SK-N-MC (cell line): ENCODE measurements at regions not wholly inside any gene's neighbourhood (a gene's known extent, or its start where the extent isn't known, plus 50 kb on each side); places are given as distances from the start of the nearest gene placed in this dataset.
"Not testable (repeated sequence)": the region's sequence is repeated elsewhere in the genome, so short reads cannot be mapped to it uniquely, and the experiment has no call there.

ENCODE experiments used
- DNase-seq: peaks from one replicate; pipeline ENCODE4 v3.0.0-alpha.2; 2011; ENCODE audit warnings: low read depth, low spot score
- H3K27ac ChIP-seq: fragments of 200-600 bp; sonication (generic); 2 replicates; pipeline ENCODE4 v1.5.1; 2016; ENCODE audit warnings: mixed run types
- H3K36me3 ChIP-seq: fragments of 200-600 bp; sonication (generic); 2 replicates; pipeline ENCODE4 v1.6.1; 2017; ENCODE audit warnings: antibody characterized with exemption, low read length, mixed read lengths; ENCODE audit not compliant: insufficient read depth
- H3K4me3 ChIP-seq: fragments of 200-600 bp; sonication (generic); 2 replicates; pipeline ENCODE4 v1.5.1; 2016
- H3K9ac ChIP-seq: fragments of 200-600 bp; sonication (generic); 2 replicates; pipeline ENCODE4 v1.8.0; 2017; ENCODE audit warnings: mixed run types, mixed read lengths; ENCODE audit not compliant: insufficient read length
- H3K9me3 ChIP-seq: fragments of 200-600 bp; sonication (generic); 2 replicates; pipeline ENCODE4 v1.6.1; 2017; ENCODE audit warnings: low read depth, mild to moderate bottlenecking, antibody characterized with exemption, low read length, moderate library complexity, mixed read lengths
- EZH2 ChIP-seq: fragments of 200-600 bp; sonication (generic); IDR thresholded peaks from one replicate; pipeline ENCODE4 v1.6.1; 2017; ENCODE audit warnings: antibody characterized with exemption
- FOXP2 ChIP-seq: optimal IDR thresholded peaks from 2 replicates; pipeline ENCODE3; 2011; ENCODE audit warnings: mild to moderate bottlenecking, moderate library complexity; ENCODE audit not compliant: insufficient read depth; ENCODE audit errors: extremely low read length, control extremely low read depth
- POLR2AphosphoS5 ChIP-seq: IDR thresholded peaks from 2 replicates; pipeline ENCODE4 v1.6.1; 2012; ENCODE audit warnings: mild to moderate bottlenecking, low read depth, low read length, borderline replicate concordance

GRCh38 chr11:92061456-92062062, 163.1 kb upstream of the FAT3 start:
- Histone ChIP-seq H3K36me3 (no peaks in the 10 kb centered on the region), H3K9ac (no peak overlapping the region), H3K9me3 (no peaks in the 10 kb centered on the region), H3K4me3 (no peak overlapping the region), H3K27ac (no peak overlapping the region)
- no peak for DNase-seq
- no peak for TF ChIP-seq POLR2AphosphoS5
- TF ChIP-seq EZH2: no peak
- TF ChIP-seq FOXP2: no peak

DNA sequence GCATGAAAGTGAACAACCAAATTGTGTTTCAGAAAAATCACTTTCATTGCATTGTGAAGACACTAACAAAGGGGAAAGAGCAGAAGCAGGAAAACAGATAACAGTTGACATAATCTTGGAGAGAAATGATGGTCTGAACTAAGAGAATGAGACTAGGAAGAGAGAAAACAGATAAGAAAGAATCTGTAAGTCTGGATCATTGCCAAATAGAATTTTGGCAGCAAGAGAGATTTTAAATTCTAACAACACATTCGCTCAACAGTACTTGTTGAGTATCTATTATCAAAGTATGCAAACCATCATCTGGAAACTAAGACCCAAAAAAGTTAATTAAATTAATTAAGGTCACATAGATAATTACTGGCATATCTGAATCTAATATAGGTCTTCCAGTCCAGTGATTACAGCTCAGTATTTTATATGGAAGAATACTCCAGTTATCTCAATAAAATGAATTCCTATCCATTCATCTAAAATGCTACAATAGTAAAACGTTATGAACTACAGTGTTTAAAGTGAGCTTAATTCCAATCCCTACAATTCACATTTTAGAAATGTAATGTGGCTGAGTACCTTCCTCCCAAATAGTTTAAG, 166.7 kb upstream of the FAT3 start:
- TF ChIP-seq EZH2: no peak
- TF ChIP-seq POLR2AphosphoS5: no peak
- no peak for TF ChIP-seq FOXP2
- Histone ChIP-seq H3K4me3 (no peak overlapping the region), H3K9me3 (no peaks in the 10 kb centered on the region), H3K36me3 (no peaks in the 10 kb centered on the region), H3K9ac (no peak overlapping the region), H3K27ac (no peak overlapping the region)
- DNase-seq: no peak

- no peaks in the 10 kb centered on the region for H3K9me3 ChIP-seq
- no peak overlapping the region for H3K9ac ChIP-seq
- H3K4me3 ChIP-seq: no peak overlapping the region
- no peak overlapping the region for H3K27ac ChIP-seq
- H3K36me3 ChIP-seq: no peaks in the 10 kb centered on the region
- TF ChIP-seq EZH2 (no peak), FOXP2 (no peak), POLR2AphosphoS5 (no peak)
- no peak for DNase-seq
Observed at GRCh38 chr11:92053216-92053615, 171.4 kb upstream of the FAT3 start.

GRCh38 chr11:92050305-92050704, 174.3 kb upstream of the FAT3 start:
- Histone ChIP-seq H3K36me3 (no peaks in the 10 kb centered on the region), H3K4me3 (no peak overlapping the region), H3K9ac (no peak overlapping the region), H3K9me3 (no peaks in the 10 kb centered on the region), H3K27ac (no peak overlapping the region)
- DNase-seq: no peak
- TF ChIP-seq POLR2AphosphoS5 (no peak), FOXP2 (no peak), EZH2 (no peak)

DNA sequence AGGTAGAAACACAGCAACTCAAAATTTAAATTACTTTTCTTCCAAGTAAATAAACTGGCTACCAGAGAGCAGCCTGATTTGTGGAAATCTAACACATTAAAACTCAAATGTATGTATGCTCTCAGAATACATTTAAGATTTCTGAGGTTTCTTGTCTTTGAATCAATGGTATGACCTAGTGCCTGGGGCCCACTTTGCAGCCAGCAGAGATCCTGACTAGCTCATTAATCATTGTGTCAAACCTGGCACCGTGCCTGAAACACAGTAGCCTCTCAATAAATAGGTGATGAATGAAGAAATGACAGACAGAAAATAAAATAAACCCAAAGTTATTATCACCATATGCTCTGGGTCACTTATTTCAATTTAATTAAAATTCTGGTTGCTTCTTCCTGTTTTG, 176.2 kb upstream of the FAT3 start:
- no peak; the same call in 1 of the 2 replicates for TF ChIP-seq POLR2AphosphoS5
- Histone ChIP-seq H3K27ac (no peak overlapping the region), H3K9me3 (no peaks in the 10 kb centered on the region), H3K4me3 (no peak overlapping the region), H3K9ac (no peak overlapping the region), H3K36me3 (no peaks in the 10 kb centered on the region)
- DNase-seq: peak; percentile 34

DNA sequence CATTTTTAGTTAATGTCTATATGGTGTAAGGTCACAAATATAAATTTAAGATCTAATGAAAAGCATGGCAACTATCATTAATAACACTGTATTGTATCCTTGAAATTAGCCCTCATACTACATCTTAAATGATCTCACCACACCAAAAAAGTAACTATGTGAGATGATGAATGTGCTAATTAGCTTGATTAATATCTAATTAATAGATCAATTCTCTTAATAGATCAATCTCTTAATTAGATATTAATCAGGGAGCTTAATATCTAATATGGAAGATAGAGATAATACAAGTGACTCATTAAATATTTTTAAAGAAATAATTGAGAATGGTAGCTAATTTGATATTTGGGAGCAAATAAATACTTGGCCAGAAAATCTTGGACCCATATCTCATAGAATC, 178.5 kb upstream of the FAT3 start:
- Histone ChIP-seq H3K36me3 (no peaks in the 10 kb centered on the region), H3K4me3 (no peak overlapping the region), H3K27ac (no peak overlapping the region), H3K9me3 (no peaks in the 10 kb centered on the region), H3K9ac (no peak overlapping the region)
- TF ChIP-seq EZH2 (no peak), FOXP2 (no peak), POLR2AphosphoS5 (no peak)
- DNase-seq: no peak

- Histone ChIP-seq H3K9ac (no peak overlapping the region), H3K9me3 (no peaks in the 10 kb centered on the region), H3K27ac (no peak overlapping the region), H3K36me3 (no peaks in the 10 kb centered on the region), H3K4me3 (no peak overlapping the region)
- TF ChIP-seq FOXP2 (no peak), POLR2AphosphoS5 (no peak), EZH2 (no peak)
- DNase-seq: no peak
Observed at GRCh38 chr11:92045301-92045700, 179.3 kb upstream of the FAT3 start.

GRCh38 chr11:92035488-92035887, 189.1 kb upstream of the FAT3 start:
- no peak for TF ChIP-seq EZH2
- TF ChIP-seq POLR2AphosphoS5: no peak
- TF ChIP-seq FOXP2: no peak
- Histone ChIP-seq H3K9me3 (no peaks in the 10 kb centered on the region), H3K9ac (no peak overlapping the region), H3K4me3 (no peak overlapping the region), H3K36me3 (no peaks in the 10 kb centered on the region), H3K27ac (no peak overlapping the region)
- DNase-seq: no peak

DNA sequence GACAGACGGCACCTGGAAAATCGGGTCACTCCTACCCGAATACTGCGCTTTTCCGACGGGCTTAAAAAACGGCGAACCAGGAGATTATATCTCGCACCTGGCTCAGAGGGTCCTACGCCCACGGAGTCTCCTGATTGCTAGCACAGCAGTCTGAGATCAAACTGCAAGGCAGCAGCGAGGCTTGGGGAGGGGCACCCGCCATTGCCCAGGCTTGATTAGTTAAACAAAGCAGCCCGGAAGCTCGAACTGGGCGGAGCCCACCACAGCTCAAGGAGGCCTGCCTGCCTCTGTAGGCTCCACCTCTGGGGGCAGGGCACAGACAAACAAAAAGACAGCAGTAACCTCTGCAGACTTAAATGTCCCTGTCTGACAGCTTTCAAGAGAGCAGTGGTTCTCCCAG, 197.5 kb upstream of the FAT3 start:
- H3K9me3 ChIP-seq, H3K4me3 ChIP-seq, DNase-seq, H3K36me3 ChIP-seq, H3K27ac ChIP-seq, H3K9ac ChIP-seq: not testable (repeated sequence)

DNA sequence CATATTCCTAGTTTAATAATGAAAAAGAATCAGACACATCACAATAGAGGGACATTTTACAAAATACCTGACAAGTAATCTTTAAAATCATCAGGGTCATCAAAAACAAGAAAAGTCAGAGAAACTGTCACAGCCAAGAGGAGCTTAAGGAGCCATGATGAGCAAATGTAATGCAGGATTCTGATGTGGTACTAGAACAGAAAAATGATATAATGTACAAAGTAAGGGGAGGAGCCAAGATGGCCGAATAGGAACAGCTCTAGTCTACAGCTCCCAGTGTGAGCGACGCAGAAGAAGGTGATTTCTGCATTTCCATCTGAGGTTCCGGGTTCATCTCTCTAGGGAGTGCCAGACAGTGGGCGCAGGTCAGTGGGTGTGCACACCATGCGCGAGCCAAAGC, 198.0 kb upstream of the FAT3 start:
- no peak overlapping the region for H3K4me3 ChIP-seq
- TF ChIP-seq EZH2 (no peak), POLR2AphosphoS5 (no peak), FOXP2 (no peak)

More for the DNA sequence above, 198.0 kb upstream of the FAT3 start:
- no peak overlapping the region for H3K27ac ChIP-seq
- no peak for DNase-seq
- H3K9me3 ChIP-seq: no peaks in the 10 kb centered on the region
- no peak overlapping the region for H3K9ac ChIP-seq
- H3K36me3 ChIP-seq: no peaks in the 10 kb centered on the region
